Activated CD8-positive, alpha-beta T cell treated with anti-CD3 and anti-CD28 coated beads for 36 hours (primary cell): ENCODE measurements at regions not wholly inside any gene's neighbourhood (a gene's known extent, or its start where the extent isn't known, plus 50 kb on each side); places are given as distances from the start of the nearest gene placed in this dataset.

ENCODE experiments used
- ATAC-seq: fragments of 200-7000 bp; cut with Tn5 transposase; one replicate; pipeline ENCODE4 v1.10.0; 2021; ENCODE audit warnings: mild to moderate bottlenecking, moderate library complexity
- CTCF ChIA-PET: fragments of 350-600 bp; sonication (Branson Sonifier 250); formaldehyde crosslinking; loops from one replicate; lab custom pipeline; 2021; ENCODE audit warnings: antibody characterized with exemption; lab: Charles Lee
- POLR2A ChIA-PET: fragments of 350-600 bp; sonication (Branson Sonifier 250); formaldehyde crosslinking; loops from one replicate; lab custom pipeline; 2021; ENCODE audit warnings: antibody characterized with exemption; lab: Charles Lee
- DNase-seq: peaks from one replicate; pipeline ENCODE4 v3.0.0-alpha.2; 2020
- H3K27ac Mint-ChIP-seq: one replicate; pipeline ENCODE4 v1.8.0; 2021; ENCODE audit warnings: mild to moderate bottlenecking, mixed read lengths
- H3K27me3 Mint-ChIP-seq: one replicate; pipeline ENCODE4 v1.8.0; 2021; ENCODE audit warnings: mixed read lengths
- H3K36me3 Mint-ChIP-seq: one replicate; pipeline ENCODE4 v1.8.0; 2021; ENCODE audit warnings: low read depth, mixed read lengths
- H3K4me1 Mint-ChIP-seq: one replicate; pipeline ENCODE4 v1.8.0; 2021; ENCODE audit warnings: low read depth, mixed read lengths
- H3K4me3 Mint-ChIP-seq: one replicate; pipeline ENCODE4 v1.8.0; 2021; ENCODE audit warnings: mild to moderate bottlenecking, moderate library complexity, mixed read lengths
- H3K9me3 Mint-ChIP-seq: one replicate; pipeline ENCODE4 v1.8.0; 2021; ENCODE audit warnings: mixed read lengths
- intact Hi-C: fragments of 100-400 bp; cut with micrococcal nuclease; formaldehyde crosslinking; loops from one replicate; pipeline ENCODE4 v1.10.0; 2022
- TF ChIP-seq, protein P1 (sequence below): fragments of 200-600 bp; IDR thresholded peaks from one replicate; pipeline ENCODE4 v1.8.0; 2022; ENCODE audit warnings: antibody characterized with exemption, mild to moderate bottlenecking

DNA sequence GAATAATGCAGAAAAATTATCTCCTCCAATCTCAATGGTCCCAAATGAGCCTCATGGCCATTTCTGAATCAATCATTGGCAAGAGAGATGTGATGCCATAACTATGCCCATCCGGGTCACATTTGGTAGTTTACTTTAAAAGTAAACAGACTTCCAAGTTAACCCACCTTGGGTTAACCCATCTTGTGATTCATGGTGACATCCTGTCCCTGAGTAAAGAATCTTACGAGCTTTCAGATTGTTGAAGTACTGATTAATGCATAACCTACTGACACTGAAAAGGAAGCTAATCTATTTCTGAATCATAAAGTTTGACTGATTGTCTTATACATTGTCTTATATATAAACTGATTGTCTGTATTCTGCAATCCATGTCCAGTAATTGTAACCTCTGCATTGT is 467.2 kb upstream of the AGTR1 start:
- TF ChIP-seq, protein P1, sequence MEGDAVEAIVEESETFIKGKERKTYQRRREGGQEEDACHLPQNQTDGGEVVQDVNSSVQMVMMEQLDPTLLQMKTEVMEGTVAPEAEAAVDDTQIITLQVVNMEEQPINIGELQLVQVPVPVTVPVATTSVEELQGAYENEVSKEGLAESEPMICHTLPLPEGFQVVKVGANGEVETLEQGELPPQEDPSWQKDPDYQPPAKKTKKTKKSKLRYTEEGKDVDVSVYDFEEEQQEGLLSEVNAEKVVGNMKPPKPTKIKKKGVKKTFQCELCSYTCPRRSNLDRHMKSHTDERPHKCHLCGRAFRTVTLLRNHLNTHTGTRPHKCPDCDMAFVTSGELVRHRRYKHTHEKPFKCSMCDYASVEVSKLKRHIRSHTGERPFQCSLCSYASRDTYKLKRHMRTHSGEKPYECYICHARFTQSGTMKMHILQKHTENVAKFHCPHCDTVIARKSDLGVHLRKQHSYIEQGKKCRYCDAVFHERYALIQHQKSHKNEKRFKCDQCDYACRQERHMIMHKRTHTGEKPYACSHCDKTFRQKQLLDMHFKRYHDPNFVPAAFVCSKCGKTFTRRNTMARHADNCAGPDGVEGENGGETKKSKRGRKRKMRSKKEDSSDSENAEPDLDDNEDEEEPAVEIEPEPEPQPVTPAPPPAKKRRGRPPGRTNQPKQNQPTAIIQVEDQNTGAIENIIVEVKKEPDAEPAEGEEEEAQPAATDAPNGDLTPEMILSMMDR, result no peak
- CTCF ChIA-PET, result no interaction called here
- H3K27me3 Mint-ChIP-seq, result no peaks in the 10 kb centered on the region
- no peak overlapping the region for H3K27ac Mint-ChIP-seq
- intact Hi-C loops, result no loop called here
- POLR2A ChIA-PET, result no interaction called here
- no peaks in the 10 kb centered on the region for H3K4me1 Mint-ChIP-seq
- H3K4me3 Mint-ChIP-seq, result no peak overlapping the region
- no peaks in the 10 kb centered on the region for H3K9me3 Mint-ChIP-seq
- H3K36me3 Mint-ChIP-seq, result no peaks in the 10 kb centered on the region
- DNase-seq, result no peak
- no peak for ATAC-seq

- H3K4me3 Mint-ChIP-seq, result no peak overlapping the region
- H3K27me3 Mint-ChIP-seq, result no peaks in the 10 kb centered on the region
- TF ChIP-seq, protein P1, result no peak
- H3K4me1 Mint-ChIP-seq, result no peaks in the 10 kb centered on the region
- ChIA-PET CTCF (no interaction called here), POLR2A (no interaction called here)
- intact Hi-C loops, result no loop called here
- H3K36me3 Mint-ChIP-seq, result no peaks in the 10 kb centered on the region
- H3K27ac Mint-ChIP-seq, result no peak overlapping the region
- ATAC-seq, result no peak
- DNase-seq, result no peak
- H3K9me3 Mint-ChIP-seq, result no peaks in the 10 kb centered on the region
These were observed 465.3 kb upstream of the AGTR1 start for GRCh38 chr3:148232389-148232788.

GRCh38 chr3:148233403-148233802 is 464.3 kb upstream of the AGTR1 start:
- TF ChIP-seq, protein P1, result no peak
- H3K4me1 Mint-ChIP-seq, result no peaks in the 10 kb centered on the region
- intact Hi-C loops, result no loop called here
- POLR2A ChIA-PET, result no interaction called here
- CTCF ChIA-PET, result no interaction called here
- DNase-seq (no peak), ATAC-seq (no peak)
- H3K9me3 Mint-ChIP-seq, result no peaks in the 10 kb centered on the region
- H3K27me3 Mint-ChIP-seq, result no peaks in the 10 kb centered on the region
- H3K4me3 Mint-ChIP-seq, result no peak overlapping the region
- H3K27ac Mint-ChIP-seq, result no peak overlapping the region
- no peaks in the 10 kb centered on the region for H3K36me3 Mint-ChIP-seq

DNA sequence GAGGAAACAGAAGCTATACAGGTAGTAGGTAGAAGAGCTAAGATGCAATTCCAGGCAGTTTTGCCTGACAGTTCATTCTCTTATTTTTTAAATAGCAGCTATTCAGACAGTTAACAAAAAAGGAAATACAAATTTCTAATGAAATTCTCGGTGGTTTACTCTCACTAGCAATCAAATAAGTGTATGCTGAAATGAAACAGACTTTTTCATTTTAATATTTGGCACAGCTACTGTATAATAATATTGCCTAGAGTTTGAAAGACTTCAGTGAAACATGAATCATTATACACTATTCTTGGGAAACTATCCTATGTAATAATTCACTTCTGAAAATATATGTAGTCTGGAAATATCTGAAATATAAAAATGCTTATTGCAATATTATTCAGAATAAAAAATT is 463.2 kb upstream of the AGTR1 start:
- ATAC-seq (no peak), DNase-seq (no peak)
- Mint-ChIP-seq H3K27me3 (no peaks in the 10 kb centered on the region), H3K27ac (no peak overlapping the region), H3K9me3 (no peaks in the 10 kb centered on the region), H3K4me1 (no peaks in the 10 kb centered on the region), H3K36me3 (no peaks in the 10 kb centered on the region), H3K4me3 (no peak overlapping the region)
- intact Hi-C loops, result no loop called here
- CTCF ChIA-PET, result no interaction called here
- TF ChIP-seq, protein P1, result no peak
- POLR2A ChIA-PET, result no interaction called here

DNA sequence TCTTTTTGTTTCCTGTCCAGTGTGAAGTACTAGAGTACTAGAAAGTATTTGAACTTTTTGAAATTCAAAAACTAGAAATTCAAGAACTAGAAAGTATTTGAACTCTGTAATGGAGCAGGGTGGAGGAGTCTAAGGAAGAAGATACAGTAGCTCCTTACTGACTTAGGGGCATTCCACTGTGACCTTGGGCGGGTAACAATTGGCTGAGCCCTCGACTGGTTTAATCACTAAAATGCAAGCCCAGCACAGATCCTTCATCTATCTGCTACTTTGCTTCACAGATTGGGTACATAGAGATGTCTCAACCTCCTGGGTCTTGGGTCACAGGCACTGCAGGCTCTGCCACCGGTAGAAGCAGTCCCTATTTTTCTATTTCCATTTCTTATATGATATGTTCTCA is 462.1 kb upstream of the AGTR1 start:
- H3K4me3 Mint-ChIP-seq, result no peak overlapping the region
- no peaks in the 10 kb centered on the region for H3K27me3 Mint-ChIP-seq
- H3K9me3 Mint-ChIP-seq, result no peaks in the 10 kb centered on the region
- TF ChIP-seq, protein P1, result no peak
- ATAC-seq, result no peak
- H3K36me3 Mint-ChIP-seq, result no peaks in the 10 kb centered on the region
- CTCF ChIA-PET, result no interaction called here
- POLR2A ChIA-PET, result no interaction called here
- no peak overlapping the region for H3K27ac Mint-ChIP-seq
- DNase-seq, result no peak
- no peaks in the 10 kb centered on the region for H3K4me1 Mint-ChIP-seq
- intact Hi-C loops, result no loop called here
